CD14-positive monocyte (primary cell): ENCODE measurements at regions not wholly inside any gene's neighbourhood (a gene's known extent, or its start where the extent isn't known, plus 50 kb on each side); places are given as distances from the start of the nearest gene placed in this dataset.

ENCODE experiments used
- DNase-seq, 3 donors: peaks; one replicate each; pipeline ENCODE4 v3.0.0-alpha.2; 2011 to 2022
- H2AFZ ChIP-seq: 2 replicates; pipeline ENCODE4 v1.6.0; 2012; ENCODE audit warnings: mild to moderate bottlenecking, low read depth, low read length, inconsistent platforms; ENCODE audit not compliant: insufficient read depth, poor library complexity, severe bottlenecking
- H3K27ac ChIP-seq, 2 donors: 1 replicate in 1 of 2; 2 replicates in 1 of 2; pipeline ENCODE4 v1.5.1; 2012 to 2013; ENCODE audit warnings: low read length in 2 of 2, control low read depth in 1 of 2, inconsistent platforms in 1 of 2, low read depth in 1 of 2, mild to moderate bottlenecking in 1 of 2
- H3K27me3 ChIP-seq, 2 donors: one replicate each; pipeline versions ENCODE4 v1.6.0 to v1.6.1; 2011 to 2013; ENCODE audit warnings: low read length in 2 of 2; ENCODE audit not compliant: control insufficient read depth in 2 of 2, insufficient read depth in 2 of 2
- H3K36me3 ChIP-seq, 2 donors: replicated peaks in 1 of 2; 1 replicate in 1 of 2; 2 replicates in 1 of 2; pipeline versions ENCODE4 v1.5.1 to v1.6.1; 2012 to 2013; ENCODE audit warnings: low read length in 2 of 2, control low read depth in 1 of 2, inconsistent platforms in 1 of 2, mild to moderate bottlenecking in 1 of 2; ENCODE audit not compliant: insufficient read depth in 2 of 2, control insufficient read depth in 1 of 2
- H3K4me1 ChIP-seq, 2 donors: 1 replicate in 1 of 2; 2 replicates in 1 of 2; pipeline versions ENCODE4 v1.5.1 to v1.6.1; 2012 to 2013; ENCODE audit warnings: low read length in 2 of 2, control low read depth in 1 of 2, inconsistent platforms in 1 of 2, mild to moderate bottlenecking in 1 of 2, moderate library complexity in 1 of 2; ENCODE audit not compliant: insufficient read depth in 2 of 2, control insufficient read depth in 1 of 2
- H3K4me2 ChIP-seq: replicated peaks from 2 replicates; pipeline ENCODE3; 2012; ENCODE audit warnings: low read length, moderate library complexity, mild to moderate bottlenecking; ENCODE audit not compliant: poor library complexity, severe bottlenecking; ENCODE audit errors: extremely low read depth
- H3K4me3 ChIP-seq, 3 experiments: fragments of 200-600 bp in 1 of 3; sonication (generic) in 1 of 3; replicated peaks in 1 of 3; 1 replicate in 2 of 3; 2 replicates in 1 of 3; pipeline ENCODE4 v1.5.1; 2011 to 2013; ENCODE audit warnings: low read length in 3 of 3, mild to moderate bottlenecking in 3 of 3, control low read depth in 2 of 3, low read depth in 2 of 3, inconsistent platforms in 1 of 3, moderate library complexity in 1 of 3
- H3K79me2 ChIP-seq: 2 replicates; pipeline ENCODE4 v1.6.0; 2012; ENCODE audit warnings: mild to moderate bottlenecking, control low read depth, inconsistent platforms, low read length, moderate library complexity; ENCODE audit not compliant: insufficient read depth
- H3K9ac ChIP-seq: 2 replicates; pipeline ENCODE4 v1.6.0; 2017; ENCODE audit warnings: low read length, mild to moderate bottlenecking; ENCODE audit not compliant: insufficient read depth, poor library complexity, severe bottlenecking
- H3K9me3 ChIP-seq, 2 donors: replicated peaks in 1 of 2; 1 replicate in 1 of 2; 2 replicates in 1 of 2; pipeline versions ENCODE4 v1.5.1 to v1.6.1; 2012 to 2013; ENCODE audit warnings: low read length in 2 of 2, control low read depth in 1 of 2; ENCODE audit not compliant: control insufficient read depth in 1 of 2, insufficient read depth in 1 of 2
- H4K20me1 ChIP-seq: 2 replicates; pipeline ENCODE4 v1.6.0; 2012; ENCODE audit warnings: mild to moderate bottlenecking, low read length, control low read depth, moderate library complexity; ENCODE audit not compliant: insufficient read depth
- H3K27ac Mint-ChIP-seq, 7 donors: one replicate each; pipeline ENCODE4 v1.8.0; 2020; ENCODE audit warnings: mild to moderate bottlenecking in 7 of 7, mixed read lengths in 7 of 7, moderate library complexity in 6 of 7, inconsistent platforms in 2 of 7
- H3K27me3 Mint-ChIP-seq, 3 donors: one replicate each; pipeline ENCODE4 v1.8.0; 2021 to 2022; ENCODE audit warnings: low read depth in 3 of 3, mild to moderate bottlenecking in 3 of 3, mixed read lengths in 3 of 3, moderate library complexity in 3 of 3, inconsistent platforms in 1 of 3
- H3K36me3 Mint-ChIP-seq, 2 donors: one replicate each; pipeline ENCODE4 v1.8.0; 2020; ENCODE audit warnings: mixed read lengths in 2 of 2, inconsistent platforms in 1 of 2, mild to moderate bottlenecking in 1 of 2
- H3K4me1 Mint-ChIP-seq: one replicate; pipeline ENCODE4 v1.8.0; 2020; ENCODE audit warnings: mild to moderate bottlenecking, mixed read lengths
- H3K4me3 Mint-ChIP-seq, 2 donors: one replicate each; pipeline ENCODE4 v1.8.0; 2020; ENCODE audit warnings: mild to moderate bottlenecking in 2 of 2, mixed read lengths in 2 of 2, moderate library complexity in 1 of 2
- H3K9me3 Mint-ChIP-seq, 7 donors: one replicate each; pipeline ENCODE4 v1.8.0; 2020 to 2022; ENCODE audit warnings: mixed read lengths in 7 of 7, mild to moderate bottlenecking in 6 of 7, moderate library complexity in 6 of 7, inconsistent platforms in 2 of 7
- WGBS: methylation state at CpG from one replicate; pipeline ENCODE4 v1.1.5; 2013; ENCODE audit warnings: missing lambda C conversion rate; ENCODE audit not compliant: insufficient coverage; 5-methylcytosine and 5-hydroxymethylcytosine counted together
- intact Hi-C, 2 donors: fragments of 100-400 bp; cut with micrococcal nuclease; formaldehyde crosslinking; loops; one replicate each; pipeline versions ENCODE4 v1.15.0 to v1.15.1; 2023
- TF ChIP-seq, protein P1 (sequence below): fragments of 200-600 bp; IDR thresholded peaks from one replicate; pipeline ENCODE4 v1.8.0; 2022; ENCODE audit warnings: antibody characterized with exemption, mild to moderate bottlenecking

DNA sequence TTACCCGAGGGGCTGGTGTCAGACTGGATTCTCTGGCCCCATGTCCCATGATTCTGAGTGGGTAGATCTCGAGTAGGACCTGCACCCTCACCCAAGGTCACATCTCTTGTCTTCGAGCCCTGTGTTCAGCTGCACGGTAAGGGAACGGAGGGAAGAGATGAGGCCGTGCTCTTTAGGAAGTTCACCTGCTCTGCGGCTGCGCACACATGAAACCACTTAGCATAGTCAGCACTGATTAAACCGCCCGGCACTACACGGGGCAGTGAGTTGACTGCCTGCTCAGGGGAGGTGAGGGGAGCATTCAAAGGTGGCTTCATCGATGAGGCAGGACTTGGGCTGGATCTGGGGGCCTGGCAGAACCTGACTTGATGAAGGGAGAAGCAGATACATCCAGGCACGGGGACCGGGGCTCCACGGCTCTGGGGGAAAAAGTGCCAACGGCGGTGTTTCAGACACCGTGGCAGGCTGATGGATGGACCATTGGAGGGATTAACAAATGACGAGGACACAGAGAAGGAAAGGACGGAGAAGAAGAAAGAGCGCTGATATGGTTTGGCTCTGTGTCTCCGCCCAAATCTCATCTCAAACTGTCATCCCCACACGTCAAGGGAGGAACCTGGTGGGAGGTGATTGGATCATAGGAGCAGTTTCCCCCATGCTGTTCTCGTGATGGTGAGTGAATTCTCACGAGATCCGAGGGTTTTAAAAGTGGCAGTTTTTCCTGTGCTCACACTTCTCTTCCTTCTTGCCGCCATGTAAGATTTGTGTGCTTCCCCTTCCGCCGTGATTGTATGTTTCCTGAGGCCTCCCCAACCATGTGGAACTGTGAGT is 248.6 kb downstream of the CYP26B1 start:
- H3K36me3 ChIP-seq = no peaks in the 10 kb centered on the region
- Mint-ChIP-seq H3K4me3 (no peak overlapping the region), H3K27ac (no peak overlapping the region), H3K27me3 (peaks cover 3 to 7% (median 3%) of the 10 kb centered on the region in 3 donors), H3K9me3 (peaks cover 0 to 6% (median 0%) of the 10 kb centered on the region in 7 donors), H3K4me1 (no peaks in the 10 kb centered on the region), H3K36me3 (no peaks in the 10 kb centered on the region)
- peaks cover 0 to 2% of the 10 kb centered on the region in 2 donors for H3K27me3 ChIP-seq
- H3K4me3 ChIP-seq = no peak overlapping the region
- TF ChIP-seq, protein P1, sequence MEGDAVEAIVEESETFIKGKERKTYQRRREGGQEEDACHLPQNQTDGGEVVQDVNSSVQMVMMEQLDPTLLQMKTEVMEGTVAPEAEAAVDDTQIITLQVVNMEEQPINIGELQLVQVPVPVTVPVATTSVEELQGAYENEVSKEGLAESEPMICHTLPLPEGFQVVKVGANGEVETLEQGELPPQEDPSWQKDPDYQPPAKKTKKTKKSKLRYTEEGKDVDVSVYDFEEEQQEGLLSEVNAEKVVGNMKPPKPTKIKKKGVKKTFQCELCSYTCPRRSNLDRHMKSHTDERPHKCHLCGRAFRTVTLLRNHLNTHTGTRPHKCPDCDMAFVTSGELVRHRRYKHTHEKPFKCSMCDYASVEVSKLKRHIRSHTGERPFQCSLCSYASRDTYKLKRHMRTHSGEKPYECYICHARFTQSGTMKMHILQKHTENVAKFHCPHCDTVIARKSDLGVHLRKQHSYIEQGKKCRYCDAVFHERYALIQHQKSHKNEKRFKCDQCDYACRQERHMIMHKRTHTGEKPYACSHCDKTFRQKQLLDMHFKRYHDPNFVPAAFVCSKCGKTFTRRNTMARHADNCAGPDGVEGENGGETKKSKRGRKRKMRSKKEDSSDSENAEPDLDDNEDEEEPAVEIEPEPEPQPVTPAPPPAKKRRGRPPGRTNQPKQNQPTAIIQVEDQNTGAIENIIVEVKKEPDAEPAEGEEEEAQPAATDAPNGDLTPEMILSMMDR = no peak
- no peaks in the 10 kb centered on the region for H3K9me3 ChIP-seq
- H4K20me1 ChIP-seq = no peaks in the 10 kb centered on the region
- no peak overlapping the region for H3K9ac ChIP-seq
- no peak overlapping the region for H3K27ac ChIP-seq
- intact Hi-C loops = no loop called here
- H2AFZ ChIP-seq = no peak overlapping the region
- H3K4me2 ChIP-seq = no peak overlapping the region
- DNase-seq = no peak
- WGBS = 67% methylated on average over 18 of the region's 29 CpGs
- H3K79me2 ChIP-seq = no peaks in the 10 kb centered on the region
- no peaks in the 10 kb centered on the region for H3K4me1 ChIP-seq

GRCh38 chr2:71898375-71898774 is 249.3 kb downstream of the CYP26B1 start:
- peaks cover 0 to 6% (median 0%) of the 10 kb centered on the region in 7 donors for H3K9me3 Mint-ChIP-seq
- peaks cover 3 to 10% (median 4%) of the 10 kb centered on the region in 3 donors for H3K27me3 Mint-ChIP-seq
- no peaks in the 10 kb centered on the region for H3K79me2 ChIP-seq
- no peak overlapping the region for H3K4me3 ChIP-seq
- H3K27ac ChIP-seq = no peak overlapping the region
- no peaks in the 10 kb centered on the region for H3K27me3 ChIP-seq
- H3K4me1 Mint-ChIP-seq = no peaks in the 10 kb centered on the region
- no peak overlapping the region for H3K4me3 Mint-ChIP-seq
- no peak overlapping the region for H3K9ac ChIP-seq
- no peaks in the 10 kb centered on the region for H3K36me3 ChIP-seq
- intact Hi-C loops = no loop called here
- no peaks in the 10 kb centered on the region for H3K36me3 Mint-ChIP-seq
- no peaks in the 10 kb centered on the region for H4K20me1 ChIP-seq
- no peak overlapping the region for H3K4me2 ChIP-seq
- no peak for DNase-seq
- WGBS = 99% methylated on average over 7 of the region's 9 CpGs
- H3K4me1 ChIP-seq = no peaks in the 10 kb centered on the region
- H3K9me3 ChIP-seq = no peaks in the 10 kb centered on the region
- TF ChIP-seq, protein P1 = no peak
- no peak overlapping the region for H2AFZ ChIP-seq
- peak overlapping the region in 2 of 7 donors; percentile 17 to 58 for H3K27ac Mint-ChIP-seq
